HG03064 (cell line): ENCODE measurements at regions not wholly inside any gene's neighbourhood (a gene's known extent, or its start where the extent isn't known, plus 50 kb on each side); places are given as distances from the start of the nearest gene placed in this dataset.

Experiments
- ATAC-seq: cut with Tn5 transposase; IDR thresholded peaks from one replicate; pipeline ENCODE4 v1.9.1; 2021; ENCODE audit warnings: low read depth; ENCODE audit not compliant: unreplicated experiment

- ATAC-seq, result no peak
These were observed 531.8 kb upstream of the TENM3 start for GRCh38 chr4:181711387-181711786.

- ATAC-seq, result no peak
These were observed 514.8 kb upstream of the TENM3 start for GRCh38 chr4:181728305-181728966.

- ATAC-seq, result no peak
These were observed 511.3 kb upstream of the TENM3 start for GRCh38 chr4:181731900-181732299.

- ATAC-seq, result no peak
These were observed 505.5 kb upstream of the TENM3 start for GRCh38 chr4:181737744-181738143.

GRCh38 chr4:181739031-181739430 lies 504.2 kb upstream of the TENM3 start:
- ATAC-seq, result no peak

- ATAC-seq, result no peak
These were observed 501.7 kb upstream of the TENM3 start for GRCh38 chr4:181741513-181741912.

- no peak for ATAC-seq
These were observed 497.1 kb upstream of the TENM3 start for GRCh38 chr4:181745933-181746625.

- no peak for ATAC-seq
These were observed 494.6 kb upstream of the TENM3 start for GRCh38 chr4:181748581-181748980.

GRCh38 chr4:181752516-181752915 lies 490.7 kb upstream of the TENM3 start:
- ATAC-seq, result no peak

GRCh38 chr4:181753207-181753606 lies 490.0 kb upstream of the TENM3 start:
- ATAC-seq, result no peak

GRCh38 chr4:181755846-181756245 lies 487.4 kb upstream of the TENM3 start:
- no peak for ATAC-seq

- ATAC-seq, result no peak
These were observed 486.6 kb upstream of the TENM3 start for GRCh38 chr4:181756451-181757095.

GRCh38 chr4:181757098-181757497 lies 486.1 kb upstream of the TENM3 start:
- ATAC-seq, result no peak

GRCh38 chr4:181757910-181758660 lies 485.1 kb upstream of the TENM3 start:
- no peak for ATAC-seq

GRCh38 chr4:181760560-181760959 lies 482.6 kb upstream of the TENM3 start:
- no peak for ATAC-seq

GRCh38 chr4:181761156-181761555 lies 482.0 kb upstream of the TENM3 start:
- no peak for ATAC-seq

- ATAC-seq, result no peak
These were observed 477.1 kb upstream of the TENM3 start for GRCh38 chr4:181766061-181766548.

- no peak for ATAC-seq
These were observed 472.2 kb upstream of the TENM3 start for GRCh38 chr4:181770971-181771370.

- no peak for ATAC-seq
These were observed 467.9 kb upstream of the TENM3 start for GRCh38 chr4:181775298-181775697.

- no peak for ATAC-seq
These were observed 466.7 kb upstream of the TENM3 start for GRCh38 chr4:181776264-181777054.
